ENCODE measurements at regions not wholly inside any gene's neighbourhood (a gene's known extent, or its start where the extent isn't known, plus 50 kb on each side); places are given as distances from the start of the nearest gene placed in this dataset.

GRCh38 chr20:43304598-43304997, 114.9 kb upstream of the PTPRT start:
- DNase-seq (ENCODE audit: low read depth): no peak
- no peaks in the 10 kb centered on the region for H3K36me3 ChIP-seq (ENCODE audit: control insufficient read depth, insufficient read depth, low read length)
- TF ChIP-seq CTCF (IDR thresholded peaks at IDR 0.05; ENCODE audit: insufficient read depth, low read depth, low read length): no peak
- H3K4me3 ChIP-seq (ENCODE audit: low read depth, low read length): no peak overlapping the region
- CTCF ChIA-PET: no interaction called here
- no peaks in the 10 kb centered on the region for H3K27me3 ChIP-seq (ENCODE audit: control insufficient read depth, insufficient read depth, low read length)
- POLR2A ChIA-PET: no interaction called here

GRCh38 chr20:43302936-43303335, 113.2 kb upstream of the PTPRT start:
- ChIA-PET POLR2A (no interaction called here), CTCF (no interaction called here)
- TF ChIP-seq CTCF (IDR thresholded peaks at IDR 0.05; ENCODE audit: insufficient read depth, low read depth, low read length): no peak
- no peak for DNase-seq (ENCODE audit: low read depth)
- H3K27me3 ChIP-seq (ENCODE audit: control insufficient read depth, insufficient read depth, low read length): no peaks in the 10 kb centered on the region
- H3K4me3 ChIP-seq (ENCODE audit: low read depth, low read length): no peak overlapping the region
- no peaks in the 10 kb centered on the region for H3K36me3 ChIP-seq (ENCODE audit: control insufficient read depth, insufficient read depth, low read length)

- Histone ChIP-seq H3K4me3 (ENCODE audit: low read depth, low read length) (no peak overlapping the region), H3K36me3 (ENCODE audit: control insufficient read depth, insufficient read depth, low read length) (no peaks in the 10 kb centered on the region), H3K27me3 (ENCODE audit: control insufficient read depth, insufficient read depth, low read length) (no peaks in the 10 kb centered on the region)
- POLR2A ChIA-PET: no interaction called here
- no peak for DNase-seq (ENCODE audit: low read depth)
- no peak for TF ChIP-seq CTCF (IDR thresholded peaks at IDR 0.05; ENCODE audit: insufficient read depth, low read depth, low read length)
- CTCF ChIA-PET: no interaction called here
These were observed 111.2 kb upstream of the PTPRT start for GRCh38 chr20:43300901-43301300.

GRCh38 chr20:43295781-43296180, 106.1 kb upstream of the PTPRT start:
- no peak for DNase-seq (ENCODE audit: low read depth)
- TF ChIP-seq CTCF (IDR thresholded peaks at IDR 0.05; ENCODE audit: insufficient read depth, low read depth, low read length): no peak
- CTCF ChIA-PET: no interaction called here
- Histone ChIP-seq H3K4me3 (ENCODE audit: low read depth, low read length) (no peak overlapping the region), H3K36me3 (ENCODE audit: control insufficient read depth, insufficient read depth, low read length) (no peaks in the 10 kb centered on the region), H3K27me3 (ENCODE audit: control insufficient read depth, insufficient read depth, low read length) (no peaks in the 10 kb centered on the region)
- POLR2A ChIA-PET: no interaction called here

- no peak for DNase-seq (ENCODE audit: low read depth)
- POLR2A ChIA-PET: no interaction called here
These were observed 105.6 kb upstream of the PTPRT start for GRCh38 chr20:43295263-43295662.

More at GRCh38 chr20:43295263-43295662, 105.6 kb upstream of the PTPRT start:
- TF ChIP-seq CTCF (IDR thresholded peaks at IDR 0.05; ENCODE audit: insufficient read depth, low read depth, low read length): no peak
- H3K4me3 ChIP-seq (ENCODE audit: low read depth, low read length): no peak overlapping the region
- no peaks in the 10 kb centered on the region for H3K27me3 ChIP-seq (ENCODE audit: control insufficient read depth, insufficient read depth, low read length)
- no peaks in the 10 kb centered on the region for H3K36me3 ChIP-seq (ENCODE audit: control insufficient read depth, insufficient read depth, low read length)
- CTCF ChIA-PET: no interaction called here
